HG03432 (cell line): ENCODE measurements at regions not wholly inside any gene's neighbourhood (a gene's known extent, or its start where the extent isn't known, plus 50 kb on each side); places are given as distances from the start of the nearest gene placed in this dataset.

Experiments
- ATAC-seq: cut with Tn5 transposase; IDR thresholded peaks from one replicate; pipeline ENCODE4 v1.9.1; 2021; ENCODE audit warnings: mild to moderate bottlenecking, moderate library complexity; ENCODE audit not compliant: unreplicated experiment

DNA sequence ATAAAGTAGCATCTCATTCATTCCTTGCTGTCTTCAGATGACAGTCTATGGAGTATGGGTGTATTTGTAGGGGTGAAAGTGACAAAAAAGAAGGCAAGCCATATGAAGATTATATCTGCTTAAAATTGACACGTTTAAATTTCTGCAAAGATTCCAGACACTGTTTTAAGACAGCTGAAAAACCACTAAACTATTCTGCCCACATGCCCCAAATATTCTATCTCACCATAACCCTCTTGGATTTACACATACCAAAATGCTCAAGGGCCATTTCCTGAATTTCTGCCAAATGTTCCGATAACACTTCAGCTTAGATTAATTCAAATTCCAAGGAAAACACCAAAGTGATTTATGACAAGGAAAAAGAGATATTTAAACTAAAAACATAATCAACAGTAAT, 99.9 kb upstream of the IL6 start:
- no peak for ATAC-seq

DNA sequence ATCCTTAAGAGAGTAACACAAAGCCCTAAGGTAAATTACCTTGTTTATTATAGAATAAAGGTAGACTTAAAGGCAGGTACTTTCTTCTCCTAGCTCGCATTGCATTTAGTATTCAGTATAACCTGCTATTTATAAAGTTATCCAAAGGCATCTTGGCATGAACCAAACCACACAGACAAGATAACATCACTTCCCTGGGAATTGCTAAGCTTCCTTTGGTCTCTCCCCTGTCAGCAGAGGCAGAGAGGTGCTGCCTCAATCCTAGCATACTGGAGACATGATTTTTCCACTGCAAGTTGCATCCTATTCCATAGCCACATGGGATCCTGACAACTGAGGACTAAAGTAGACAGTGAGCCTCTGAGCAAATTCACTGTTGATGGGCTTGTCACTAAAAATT, 101.7 kb upstream of the IL6 start:
- no peak for ATAC-seq

GRCh38 chr7:22624781-22625180, 102.2 kb upstream of the IL6 start:
- no peak for ATAC-seq

DNA sequence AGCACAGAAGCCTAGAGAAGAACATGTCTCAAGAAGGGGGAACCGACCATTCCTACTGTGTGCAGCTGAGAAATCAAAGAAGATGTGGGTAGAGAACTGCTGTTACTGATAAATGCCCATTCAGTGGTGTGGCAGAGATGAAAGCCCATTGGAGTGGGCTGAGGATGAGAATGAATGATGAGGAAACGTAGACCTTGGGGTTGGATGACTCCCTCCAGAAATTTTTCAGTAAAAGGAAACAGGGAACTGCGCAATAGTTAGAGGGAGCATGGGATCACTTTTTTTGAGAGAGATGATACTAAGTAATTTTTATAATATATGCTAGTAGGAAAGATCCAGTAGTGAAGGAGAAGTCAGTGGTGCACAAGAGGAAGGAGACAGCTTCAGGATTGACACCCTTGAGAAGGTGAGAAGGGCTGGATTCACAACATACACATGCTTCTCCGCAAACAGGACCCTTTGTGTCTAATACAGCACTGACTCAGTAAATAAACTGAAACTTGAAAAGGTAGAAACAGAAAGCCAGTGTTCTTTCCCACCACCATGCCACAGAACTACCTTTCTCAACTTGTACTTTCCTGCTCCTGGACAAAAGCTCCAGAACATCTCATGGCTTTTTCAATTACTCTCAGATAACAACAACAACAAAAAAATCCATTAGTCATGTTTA, 104.7 kb upstream of the IL6 start:
- no peak for ATAC-seq

GRCh38 chr7:22618528-22618927, 108.5 kb upstream of the IL6 start:
- no peak for ATAC-seq

- ATAC-seq: no peak
Observed at GRCh38 chr7:22617166-22617565, 109.8 kb upstream of the IL6 start.

GRCh38 chr7:22613496-22613895, 113.5 kb upstream of the IL6 start:
- ATAC-seq: no peak

DNA sequence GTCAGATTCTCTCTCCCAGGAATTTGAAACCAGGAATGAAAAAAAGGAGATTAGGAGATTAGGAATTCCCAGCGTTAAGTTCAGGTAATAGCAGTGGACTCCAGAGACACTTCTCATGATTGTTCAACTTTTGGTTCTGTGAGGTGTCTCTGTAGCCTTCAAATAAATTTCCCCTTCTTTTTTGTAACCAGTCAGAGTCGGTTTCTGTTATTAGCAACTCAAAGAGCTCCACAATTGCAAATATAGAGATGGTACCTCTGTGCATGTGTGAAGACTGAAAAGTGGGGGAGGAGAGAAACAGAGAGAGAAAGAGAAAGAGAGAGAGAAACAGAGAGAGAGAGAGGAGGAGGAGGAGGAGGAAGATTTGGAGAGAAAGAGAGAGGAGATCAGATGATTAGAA, 112.8 kb upstream of the STEAP1B start:
- ATAC-seq: no peak

DNA sequence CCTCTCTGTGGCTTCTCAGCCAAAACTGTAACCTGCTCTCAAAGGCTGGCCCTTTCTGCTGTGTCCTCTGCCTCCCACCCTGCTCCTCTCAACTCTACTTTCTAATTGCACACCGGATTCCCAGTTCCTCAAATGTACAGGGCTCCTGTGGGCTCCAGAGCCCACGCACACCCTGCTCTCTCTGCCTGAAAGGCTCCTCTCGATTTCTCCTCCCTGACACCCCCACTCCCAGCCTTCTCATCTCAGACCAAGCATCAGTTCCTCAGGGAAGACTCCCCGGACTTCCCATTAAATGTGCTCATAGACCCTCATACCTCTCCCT, 111.7 kb upstream of the STEAP1B start:
- no peak for ATAC-seq

- no peak for ATAC-seq
Observed at GRCh38 chr7:22610951-22611757, 111.2 kb upstream of the STEAP1B start.

- ATAC-seq: no peak
Observed at GRCh38 chr7:22610263-22610662, 110.3 kb upstream of the STEAP1B start.

- no peak for ATAC-seq
Observed at GRCh38 chr7:22607180-22607579, 107.2 kb upstream of the STEAP1B start.

GRCh38 chr7:22604246-22604645, 104.3 kb upstream of the STEAP1B start:
- ATAC-seq: no peak

GRCh38 chr7:22601812-22602565, 102.0 kb upstream of the STEAP1B start:
- ATAC-seq: no peak

GRCh38 chr7:22601408-22601807, 101.4 kb upstream of the STEAP1B start:
- ATAC-seq: no peak

DNA sequence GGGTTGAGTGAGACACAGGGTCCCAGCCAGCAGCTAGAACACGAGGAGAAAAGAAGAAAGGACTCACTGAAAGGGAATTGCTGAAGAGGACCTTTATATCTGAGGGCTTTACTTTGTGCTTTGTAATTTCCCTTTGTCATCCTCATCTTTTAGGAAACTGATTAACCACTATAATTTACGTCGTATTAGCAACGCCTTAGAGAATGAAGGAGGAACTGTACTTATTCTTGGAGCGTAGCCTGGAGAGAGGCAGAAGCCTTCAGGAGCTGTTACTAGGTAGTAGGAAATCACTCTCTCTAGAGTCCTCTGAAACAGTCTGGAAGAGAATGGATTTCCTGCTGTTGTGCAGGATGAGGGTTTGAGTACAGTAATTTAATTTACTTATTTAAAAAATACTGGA, 101.0 kb upstream of the STEAP1B start:
- ATAC-seq: no peak

- no peak for ATAC-seq
Observed at GRCh38 chr7:22598318-22598920, 98.4 kb upstream of the STEAP1B start.

- no peak for ATAC-seq
Observed at GRCh38 chr7:22597844-22598243, 97.9 kb upstream of the STEAP1B start.

DNA sequence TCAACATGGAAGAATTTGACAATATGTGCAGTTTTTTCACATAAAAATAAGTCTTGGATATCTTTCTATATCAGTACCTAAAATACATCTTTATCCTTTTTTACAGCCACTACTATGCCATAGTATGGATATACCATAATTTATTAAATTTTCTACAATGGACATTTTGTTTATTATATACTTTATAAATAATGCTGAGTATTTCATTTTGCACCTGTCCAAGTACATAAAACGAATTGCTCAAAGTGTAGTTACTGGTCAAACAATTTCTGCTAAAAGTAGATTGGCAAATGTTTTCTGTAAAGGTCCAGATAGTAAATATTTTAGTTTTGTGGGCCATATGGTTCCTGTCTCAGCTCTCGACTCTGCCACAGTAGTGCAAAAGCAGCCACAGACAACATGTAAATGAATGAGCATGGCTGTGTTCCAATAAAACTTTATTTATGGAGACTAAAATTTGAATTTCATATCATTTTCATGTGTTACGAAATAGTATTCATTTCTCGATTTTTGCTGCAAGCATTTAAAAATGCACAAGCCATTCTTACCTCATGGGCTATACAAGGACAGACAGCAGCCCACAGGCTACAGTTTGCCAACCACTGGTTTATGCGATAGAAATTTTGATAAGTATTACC, 96.9 kb upstream of the STEAP1B start:
- no peak for ATAC-seq

DNA sequence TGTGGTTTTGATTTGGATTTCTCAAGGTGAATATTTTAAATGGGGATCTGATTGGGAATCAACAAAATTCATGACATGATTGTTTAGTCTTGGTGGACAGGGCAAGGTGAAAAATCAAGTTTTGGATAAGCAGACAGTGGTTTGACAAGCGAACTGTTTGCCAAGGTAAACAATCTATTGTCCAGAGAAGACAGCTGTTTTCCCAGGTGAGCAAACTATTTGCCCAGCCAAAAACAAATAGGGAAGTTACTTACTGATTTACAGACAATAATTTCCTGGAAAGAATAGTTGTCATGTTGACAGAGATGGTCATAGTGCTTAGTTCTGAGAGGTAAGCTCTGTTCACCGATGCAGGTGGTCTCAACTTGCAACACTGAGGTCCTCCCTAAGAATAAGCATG, 94.0 kb upstream of the STEAP1B start:
- ATAC-seq: no peak

GRCh38 chr7:22591271-22591670, 91.3 kb upstream of the STEAP1B start:
- no peak for ATAC-seq
